IMR-90 (cell line): ENCODE measurements at regions not wholly inside any gene's neighbourhood (a gene's known extent, or its start where the extent isn't known, plus 50 kb on each side); places are given as distances from the start of the nearest gene placed in this dataset.

Source experiments
- ATAC-seq: fragments of 200-7000 bp; cut with Tn5 transposase; 2 replicates; pipeline ENCODE4 v1.9.1; 2020; ENCODE audit warnings: low read depth, mild to moderate bottlenecking, moderate library complexity
- BruUV-seq: library from RNA; stranded (reverse); fragments of 400-500 nt; replicated peaks from 2 replicates; lab custom pipeline; 2021; lab: Mats Ljungman, UMichigan
- CTCF ChIA-PET: fragments of 300-600 bp; formaldehyde crosslinking; extraction: SDS; loops from one replicate; lab custom pipeline; 2021; ENCODE audit warnings: antibody characterized with exemption; lab: Yijun Ruan, JAX
- POLR2A ChIA-PET: fragments of 300-600 bp; sonication (Branson Sonifier 250); formaldehyde crosslinking; loops from one replicate; lab custom pipeline; 2022; ENCODE audit warnings: antibody characterized with exemption; ENCODE audit not compliant: unreplicated experiment; lab: Charles Lee
- DNase-seq: peaks from one replicate; pipeline ENCODE4 v3.0.0; 2013
- H2AFZ ChIP-seq: replicated peaks from 2 replicates; pipeline ENCODE3; 2013; ENCODE audit warnings: low read length, mild to moderate bottlenecking; ENCODE audit not compliant: poor library complexity
- H2AK5ac ChIP-seq: 2 replicates; pipeline ENCODE4 v1.6.1; 2013; ENCODE audit warnings: low read depth, low read length, inconsistent platforms
- H2AK9ac ChIP-seq: replicated peaks from 2 replicates; pipeline ENCODE3; 2013; ENCODE audit warnings: mild to moderate bottlenecking, low read depth, low read length, moderate library complexity; ENCODE audit not compliant: poor library complexity
- H2BK120ac ChIP-seq: 2 replicates; pipeline ENCODE4 v1.6.1; 2013; ENCODE audit warnings: low read depth, low read length, inconsistent platforms
- H2BK15ac ChIP-seq: 3 replicates; pipeline ENCODE4 v1.6.1; 2013; ENCODE audit warnings: low read depth, low read length, inconsistent platforms
- H2BK20ac ChIP-seq: 2 replicates; pipeline ENCODE4 v1.6.1; 2013; ENCODE audit warnings: low read depth, mild to moderate bottlenecking, inconsistent platforms, low read length, moderate library complexity
- H2BK5ac ChIP-seq: 2 replicates; pipeline ENCODE4 v1.6.1; 2013; ENCODE audit warnings: mild to moderate bottlenecking, low read depth, low read length, inconsistent platforms; ENCODE audit not compliant: poor library complexity, severe bottlenecking
- H3K14ac ChIP-seq: replicated peaks from 2 replicates; pipeline ENCODE4 v1.6.1; 2013; ENCODE audit warnings: low read depth, low read length, inconsistent platforms
- H3K18ac ChIP-seq: 2 replicates; pipeline ENCODE4 v1.6.1; 2013; ENCODE audit warnings: low read depth, low read length, control low read depth
- H3K23ac ChIP-seq: 2 replicates; pipeline ENCODE4 v1.6.1; 2013; ENCODE audit warnings: low read depth, low read length, inconsistent platforms
- H3K27ac ChIP-seq: 2 replicates; pipeline ENCODE4 v1.5.1; 2013; ENCODE audit warnings: mild to moderate bottlenecking, control low read depth, low read length; ENCODE audit not compliant: insufficient read depth
- H3K27me3 ChIP-seq: 2 replicates; pipeline ENCODE4 v1.6.1; 2013; ENCODE audit warnings: low read length; ENCODE audit not compliant: control insufficient read depth, insufficient read depth
- H3K36me3 ChIP-seq: 2 replicates; pipeline ENCODE4 v1.6.1; 2013; ENCODE audit warnings: low read length, mixed read lengths; ENCODE audit not compliant: control insufficient read depth, insufficient read depth
- H3K4ac ChIP-seq: 2 replicates; pipeline ENCODE4 v1.6.1; 2013; ENCODE audit warnings: low read depth, low read length, inconsistent platforms
- H3K4me1 ChIP-seq: 2 replicates; pipeline ENCODE4 v1.6.1; 2013; ENCODE audit warnings: low read length, mixed read lengths; ENCODE audit not compliant: control insufficient read depth, insufficient read depth
- H3K4me2 ChIP-seq: 2 replicates; pipeline ENCODE4 v1.6.1; 2013; ENCODE audit warnings: low read depth, mild to moderate bottlenecking, control low read depth, low read length, moderate library complexity
- H3K4me3 ChIP-seq: 2 replicates; pipeline ENCODE4 v1.5.1; 2013; ENCODE audit warnings: low read depth, mild to moderate bottlenecking, control low read depth, low read length, moderate library complexity; ENCODE audit not compliant: insufficient read depth
- H3K56ac ChIP-seq: 2 replicates; pipeline ENCODE4 v1.6.1; 2013; ENCODE audit warnings: low read length, inconsistent platforms; ENCODE audit not compliant: insufficient read depth; ENCODE audit errors: extremely low read depth
- H3K79me1 ChIP-seq, 2 experiments: 2 replicates each; pipeline ENCODE4 v1.6.1; 2013; ENCODE audit warnings: low read length in 2 of 2, inconsistent platforms in 1 of 2, low read depth in 1 of 2
- H3K9ac ChIP-seq: 2 replicates; pipeline ENCODE4 v1.6.1; 2013; ENCODE audit warnings: low read depth, low read length, control low read depth
- H3K9me1 ChIP-seq: 2 replicates; pipeline ENCODE4 v1.6.1; 2013; ENCODE audit warnings: low read length, inconsistent platforms; ENCODE audit not compliant: insufficient read depth
- H3K9me3 ChIP-seq: 2 replicates; pipeline ENCODE4 v1.6.1; 2013; ENCODE audit warnings: low read length; ENCODE audit not compliant: control insufficient read depth, insufficient read depth
- H4K20me1 ChIP-seq: 2 replicates; pipeline ENCODE4 v1.6.1; 2013; ENCODE audit warnings: low read length, inconsistent platforms; ENCODE audit not compliant: insufficient read depth
- H4K5ac ChIP-seq: 2 replicates; pipeline ENCODE4 v1.6.1; 2013; ENCODE audit warnings: mild to moderate bottlenecking, low read depth, low read length, control low read depth
- H4K8ac ChIP-seq, 2 experiments: 2 replicates each; pipeline ENCODE4 v1.6.1; 2013; ENCODE audit warnings: low read depth in 2 of 2, low read length in 2 of 2, control low read depth in 1 of 2, inconsistent platforms in 1 of 2
- H4K91ac ChIP-seq: 2 replicates; pipeline ENCODE4 v1.6.1; 2013; ENCODE audit warnings: low read depth, low read length, inconsistent platforms; ENCODE audit not compliant: insufficient read depth
- BHLHE40 ChIP-seq: fragments of 150-350 bp; IDR thresholded peaks from 2 replicates; pipeline ENCODE4 v1.6.1; 2016; ENCODE audit warnings: mild to moderate bottlenecking, low read depth, low read length
- CEBPB ChIP-seq: IDR thresholded peaks from 2 replicates; pipeline ENCODE4 v1.6.1; 2012; ENCODE audit warnings: low read depth, low read length, improper control_type of control experiment
- CHD1 ChIP-seq: IDR thresholded peaks from 2 replicates; pipeline ENCODE4 v1.6.1; 2012; ENCODE audit warnings: low read depth, low read length, improper control_type of control experiment
- CTCF ChIP-seq: conservative IDR thresholded peaks from 2 replicates; pipeline ENCODE4 v1.5.1; 2012; ENCODE audit warnings: mild to moderate bottlenecking, low read depth, low read length, improper control_type of control experiment
- ELK1 ChIP-seq: fragments of 150-350 bp; IDR thresholded peaks from 2 replicates; pipeline ENCODE4 v1.6.1; 2016; ENCODE audit warnings: low read depth, mild to moderate bottlenecking, low read length, moderate library complexity, borderline replicate concordance
- FOS ChIP-seq: fragments of 150-350 bp; IDR thresholded peaks from 2 replicates; pipeline ENCODE4 v1.6.1; 2016; ENCODE audit warnings: low read depth, low read length
- MAFK ChIP-seq: IDR thresholded peaks from 2 replicates; pipeline ENCODE4 v1.6.1; 2012; ENCODE audit warnings: low read depth, low read length, improper control_type of control experiment
- MAZ ChIP-seq: IDR thresholded peaks from 2 replicates; pipeline ENCODE4 v1.6.1; 2012; ENCODE audit warnings: low read depth, mild to moderate bottlenecking, low read length, improper control_type of control experiment, moderate library complexity, borderline replicate concordance
- MXI1 ChIP-seq: IDR thresholded peaks from 2 replicates; pipeline ENCODE4 v1.6.1; 2012; ENCODE audit warnings: low read depth, mild to moderate bottlenecking, low read length, moderate library complexity, borderline replicate concordance
- NFE2L2 ChIP-seq: fragments of 150-350 bp; IDR thresholded peaks from 2 replicates; pipeline ENCODE4 v1.6.1; 2016; ENCODE audit warnings: low read depth, mild to moderate bottlenecking, low read length
- POLR2A ChIP-seq: IDR thresholded peaks from 2 replicates; pipeline ENCODE4 v1.6.1; 2012; ENCODE audit warnings: mild to moderate bottlenecking, low read depth, low read length
- RAD21 ChIP-seq: IDR thresholded peaks from 2 replicates; pipeline ENCODE4 v1.6.1; 2012; ENCODE audit warnings: low read length, improper control_type of control experiment
- RCOR1 ChIP-seq: IDR thresholded peaks from 2 replicates; pipeline ENCODE4 v1.6.1; 2012; ENCODE audit warnings: mild to moderate bottlenecking, low read length, improper control_type of control experiment; ENCODE audit not compliant: insufficient replicate concordance
- RFX5 ChIP-seq: IDR thresholded peaks from 2 replicates; pipeline ENCODE4 v1.8.0; 2012; ENCODE audit warnings: low read depth, mild to moderate bottlenecking, low read length, moderate library complexity
- SMC3 ChIP-seq: fragments of 150-350 bp; IDR thresholded peaks from 2 replicates; pipeline ENCODE4 v1.6.1; 2016; ENCODE audit warnings: low read depth, mild to moderate bottlenecking, antibody characterized with exemption, low read length, moderate library complexity
- USF2 ChIP-seq: fragments of 150-350 bp; IDR thresholded peaks from 2 replicates; pipeline ENCODE4 v1.6.1; 2017; ENCODE audit warnings: mild to moderate bottlenecking, antibody characterized with exemption, low read length, low read depth
- WGBS, 2 experiments: methylation state at CpG; one replicate each; pipeline versions ENCODE4 v1.1.5 to v1.1.7; 2013; ENCODE audit warnings: missing lambda C conversion rate in 2 of 2; ENCODE audit not compliant: insufficient read length in 1 of 2; ENCODE audit errors: extremely low coverage in 2 of 2; 5-methylcytosine and 5-hydroxymethylcytosine counted together
- dilution Hi-C: fragments of 300-500 bp; cut with HindIII; formaldehyde crosslinking; loops from one replicate; pipeline ENCODE4 v1.14.3; 2018; ENCODE audit warnings: low sequenced_read_pairs; ENCODE audit not compliant: unreplicated experiment
- in situ Hi-C: fragments of 300-500 bp; cut with MboI; formaldehyde crosslinking; loops from 3 replicates; pipeline ENCODE4 v1.14.3; 2019; ENCODE audit warnings: low sequenced_read_pairs, inconsistent platforms, mixed read lengths
- intact Hi-C: fragments of 100-400 bp; cut with micrococcal nuclease; formaldehyde crosslinking; loops from 2 replicates; pipeline ENCODE4 v1.10.0; 2022

- Histone ChIP-seq H2AK9ac (no peak overlapping the region), H4K20me1 (no peaks in the 10 kb centered on the region), H3K27ac (no peak overlapping the region), H3K23ac (no peak overlapping the region), H2BK5ac (no peak overlapping the region), H4K8ac (no peak overlapping the region), H2BK20ac (no peak overlapping the region), H2BK120ac (no peak overlapping the region), H3K9me1 (no peaks in the 10 kb centered on the region), H3K9ac (no peak overlapping the region), H2BK15ac (no peak overlapping the region), H2AK5ac (no peak overlapping the region), H3K79me1 (no peaks in the 10 kb centered on the region), H3K14ac (no peak overlapping the region), H4K5ac (no peak overlapping the region), H2AFZ (no peak overlapping the region), H3K4me3 (no peak overlapping the region), H3K4me1 (no peaks in the 10 kb centered on the region), H3K36me3 (no peaks in the 10 kb centered on the region), H3K4ac (no peak overlapping the region), H4K91ac (no peak overlapping the region), H3K56ac (no peak overlapping the region), H3K18ac (no peak overlapping the region), H3K27me3 (no peaks in the 10 kb centered on the region), H3K4me2 (no peak overlapping the region), H3K9me3 (peaks cover 3% of the 10 kb centered on the region; the same call in 1 of the 2 replicates)
- WGBS, 2 experiments = no CpG with 5 or more reads among the region's 2 CpGs
- no peak for TF ChIP-seq ELK1
- TF ChIP-seq SMC3 = no peak
- TF ChIP-seq MXI1 = no peak
- no peak for TF ChIP-seq RCOR1
- no peak for TF ChIP-seq FOS
- TF ChIP-seq MAFK = no peak
- no peak for TF ChIP-seq CTCF
- TF ChIP-seq RFX5 = no peak
- TF ChIP-seq CEBPB = no peak
- no peak for TF ChIP-seq CHD1
- TF ChIP-seq RAD21 = no peak
- TF ChIP-seq USF2 = no peak
- TF ChIP-seq NFE2L2 = no peak
- TF ChIP-seq MAZ = no peak
- TF ChIP-seq BHLHE40 = no peak
- no peak for TF ChIP-seq POLR2A
- in situ Hi-C loops (no loop called here), dilution Hi-C loops (no loop called here), intact Hi-C loops (no loop called here)
- DNase-seq (no peak), ATAC-seq (no peak)
- POLR2A ChIA-PET = no interaction called here
- no TSS peak for BruUV-seq
- CTCF ChIA-PET = no interaction called here
These were observed 885.6 kb upstream of the VRK2 start for GRCh38 chr2:57160976-57161375.
